ENCODE measurements at regions not wholly inside any gene's neighbourhood (a gene's known extent, or its start where the extent isn't known, plus 50 kb on each side); places are given as distances from the start of the nearest gene placed in this dataset.

DNA sequence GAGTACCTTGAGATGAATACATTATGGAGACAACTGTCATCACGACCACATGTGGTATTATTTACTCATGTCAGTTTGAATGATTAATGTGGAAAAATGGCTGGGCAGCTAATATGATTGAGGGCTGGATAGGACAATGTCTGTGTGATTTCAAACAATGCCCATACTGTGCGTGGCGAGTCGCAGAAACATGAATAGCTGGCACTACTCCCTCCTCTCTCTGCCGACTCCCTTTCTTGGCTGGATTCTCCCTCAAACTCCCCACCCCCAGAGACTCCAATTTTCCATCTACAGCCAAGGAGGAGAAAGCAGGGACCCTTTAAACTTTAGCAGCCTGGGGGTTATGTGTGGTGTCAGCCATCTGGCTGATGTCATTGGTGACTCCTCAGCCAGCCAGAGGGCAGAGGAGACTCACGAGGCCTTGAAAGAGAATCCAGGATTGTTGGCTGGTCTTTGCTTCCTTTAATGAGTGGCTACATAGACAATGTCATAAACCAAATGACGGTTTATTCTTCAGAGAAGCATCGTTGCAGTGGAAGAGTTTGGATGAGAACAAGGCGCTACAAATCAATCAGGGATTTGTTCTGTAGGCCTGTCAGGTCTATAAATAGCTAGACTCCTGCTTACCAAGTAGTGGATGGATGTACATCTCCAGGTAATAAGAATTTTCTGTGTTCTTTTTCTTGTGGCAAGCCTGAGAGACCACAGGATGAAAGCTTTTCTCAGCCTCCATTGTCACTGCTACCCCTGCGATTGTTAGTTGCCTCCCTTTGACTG, 165.6 kb downstream of the DLEU7 start:
- DNase-seq (ENCODE audit: low read depth, low spot score) = peak; percentile 60

DNA sequence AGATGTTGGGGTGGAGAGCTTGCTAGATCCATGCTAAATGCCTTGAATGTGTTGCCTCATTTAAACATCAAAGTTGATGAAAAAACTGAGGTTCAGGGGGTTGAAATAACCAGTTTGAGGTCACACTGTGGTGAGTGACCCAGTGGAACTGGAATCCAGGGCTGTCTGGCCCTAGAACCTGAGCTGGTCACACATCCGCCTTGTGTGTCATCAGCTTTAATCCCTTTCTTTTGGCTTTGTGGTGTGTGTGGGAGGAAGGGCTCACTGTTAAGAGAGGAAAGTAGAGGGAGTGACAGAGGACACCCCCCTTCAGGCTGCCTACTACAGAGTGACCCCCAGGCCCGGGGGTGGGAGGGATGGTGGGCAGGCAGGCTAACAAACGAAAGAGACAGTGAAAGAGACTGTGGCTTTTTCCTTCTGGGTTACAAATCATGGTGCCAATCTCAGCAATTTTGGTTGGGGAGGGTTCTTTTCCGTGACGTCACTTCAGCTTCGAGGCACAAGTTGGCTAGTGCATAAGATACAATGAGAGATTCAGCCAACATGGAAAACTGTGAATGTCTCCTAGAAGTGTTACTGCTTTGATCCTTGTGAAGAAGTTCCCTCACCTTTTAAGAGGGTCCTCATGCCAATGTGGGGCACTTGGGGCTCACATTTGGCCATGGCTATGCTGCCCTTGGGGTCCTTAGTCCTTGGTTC, 164.9 kb downstream of the DLEU7 start:
- peak; percentile 93 for DNase-seq (ENCODE audit: low read depth, low spot score)

DNA sequence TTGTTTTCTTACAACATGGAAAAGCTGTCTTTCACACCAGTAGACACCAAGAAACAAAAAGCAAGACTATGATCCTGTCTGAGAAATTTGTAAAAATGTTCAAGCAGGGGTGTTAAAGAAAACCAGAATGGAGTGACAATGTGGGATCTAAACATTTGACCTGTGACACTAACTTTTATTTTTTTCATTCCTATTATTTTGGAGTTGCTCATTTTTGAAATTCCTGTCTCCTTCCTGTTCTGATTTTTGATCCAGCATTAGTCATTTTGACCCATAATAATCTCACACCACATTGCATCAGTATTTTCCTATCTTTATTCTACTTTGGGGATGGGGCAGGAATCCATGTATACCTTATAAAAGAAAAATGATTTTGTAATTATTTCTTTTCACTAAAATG, 164.2 kb downstream of the DLEU7 start:
- peak; percentile 39 for DNase-seq (ENCODE audit: low read depth, low spot score)

DNA sequence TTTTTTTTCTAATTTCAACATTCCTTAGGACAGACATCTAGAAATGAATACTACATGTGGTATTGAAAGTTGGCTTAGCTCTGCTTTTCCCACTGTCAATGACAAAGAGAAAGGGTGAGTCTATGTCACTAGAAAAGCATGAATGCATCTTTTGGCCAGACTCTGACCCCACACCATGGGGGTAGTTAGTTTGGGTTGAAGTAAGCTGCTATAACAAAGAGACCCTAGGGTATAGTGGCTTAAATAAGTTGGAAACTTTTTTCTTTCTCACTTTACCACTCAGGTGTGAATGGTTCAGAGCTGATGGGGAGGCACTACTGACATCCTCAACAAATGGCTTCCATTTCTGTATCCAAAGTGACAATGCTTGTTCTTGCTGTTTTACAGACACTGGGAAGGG, 161.5 kb downstream of the DLEU7 start:
- DNase-seq (ENCODE audit: low read depth, low spot score) = no peak

DNA sequence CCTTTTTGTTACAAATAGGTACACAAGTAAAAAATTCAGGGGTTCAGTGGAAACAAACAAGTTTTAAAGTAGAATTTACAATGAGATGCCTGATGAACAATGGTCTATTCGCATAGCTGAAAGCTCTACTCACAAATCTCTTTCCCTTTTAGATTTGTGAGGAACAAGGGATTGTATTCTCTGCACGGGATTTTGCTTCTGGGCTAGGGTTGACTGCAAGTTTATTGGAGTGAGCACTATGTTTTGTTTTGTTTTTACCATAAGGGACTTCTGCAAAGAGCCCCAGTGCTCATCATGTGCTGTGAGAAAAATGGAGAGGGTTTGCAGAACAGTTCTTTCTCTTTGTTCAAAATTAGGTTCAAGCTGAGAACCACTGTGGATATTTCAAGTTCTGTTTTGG, 160.5 kb downstream of the DLEU7 start:
- DNase-seq (ENCODE audit: low read depth, low spot score) = no peak

DNA sequence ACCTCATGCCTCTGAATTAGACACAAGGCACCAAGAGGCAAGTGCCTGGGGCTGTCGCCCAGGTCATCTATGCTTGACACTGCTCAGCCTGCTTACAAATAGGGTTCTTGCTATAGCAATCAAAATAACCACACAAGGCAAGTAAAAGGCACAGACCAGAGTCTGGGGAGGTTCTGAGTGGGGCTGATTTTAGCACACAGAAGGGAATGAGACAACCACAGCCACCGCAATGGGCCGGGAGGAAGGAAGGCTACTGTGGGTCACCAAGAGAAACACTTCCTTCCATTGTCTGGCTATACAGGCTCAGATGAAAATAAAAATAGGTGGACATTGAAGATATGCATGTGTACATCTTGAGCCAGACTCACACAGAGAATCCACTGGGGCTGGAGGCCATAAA, 159.1 kb downstream of the DLEU7 start:
- DNase-seq (ENCODE audit: low read depth, low spot score) = no peak

DNA sequence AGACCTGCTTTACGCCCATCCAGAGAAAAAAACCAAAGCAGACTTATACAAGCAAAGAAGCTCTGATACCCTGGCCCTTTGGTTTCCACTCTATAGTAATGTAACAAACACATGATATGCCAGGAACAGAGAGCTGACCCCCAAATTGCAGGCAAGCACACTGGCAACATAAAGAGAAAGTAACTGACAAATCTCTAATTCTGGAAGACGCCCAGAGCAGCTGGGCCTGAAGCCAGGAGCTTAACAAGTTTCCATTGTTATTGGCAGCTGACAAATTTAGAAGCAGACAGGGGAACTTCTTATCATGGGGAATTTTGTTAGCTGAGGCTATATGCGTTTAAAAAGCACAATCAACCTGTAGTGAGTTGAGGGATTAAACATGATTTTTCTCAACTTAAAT, 158.0 kb downstream of the DLEU7 start:
- DNase-seq (ENCODE audit: low read depth, low spot score) = peak; percentile 82

DNA sequence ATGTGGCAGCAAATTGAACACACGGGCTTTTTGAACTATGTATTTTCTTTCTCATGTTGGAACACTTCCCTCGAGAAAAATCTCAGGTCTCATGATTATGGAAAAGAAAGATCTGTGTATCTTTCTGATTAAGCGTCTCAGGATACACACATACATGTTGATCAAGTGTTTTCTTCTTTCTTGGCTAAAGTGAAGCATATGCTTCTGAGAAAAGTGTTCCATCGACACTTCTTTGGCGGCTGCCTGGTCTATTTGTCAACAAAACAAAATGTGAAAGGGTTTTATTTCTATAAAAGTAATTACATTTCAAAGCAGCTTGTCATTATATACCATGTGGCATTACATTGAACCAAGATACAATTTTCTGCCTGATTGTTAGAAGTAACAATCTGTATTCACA, 157.5 kb downstream of the DLEU7 start:
- no peak for DNase-seq (ENCODE audit: low read depth, low spot score)

DNA sequence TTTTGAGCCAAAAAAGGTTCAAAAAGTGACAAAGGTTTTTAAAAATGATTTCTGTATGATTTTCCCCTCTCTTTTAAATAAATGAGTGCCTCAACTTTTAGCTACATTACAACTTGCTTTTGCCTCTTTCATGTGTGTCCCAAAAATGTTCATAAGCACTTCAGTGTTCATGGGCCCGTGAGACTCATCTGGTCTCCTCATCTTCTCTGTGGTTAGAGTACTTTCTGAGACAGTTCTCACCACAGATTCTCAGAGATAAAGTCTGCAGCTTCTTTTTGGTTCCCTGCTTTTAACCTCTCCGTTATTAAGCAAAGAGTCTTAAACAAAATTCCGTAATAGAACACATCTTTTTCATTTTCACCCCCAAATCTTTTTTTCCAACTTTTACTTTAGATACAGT, 156.9 kb downstream of the DLEU7 start:
- no peak for DNase-seq (ENCODE audit: low read depth, low spot score)

DNA sequence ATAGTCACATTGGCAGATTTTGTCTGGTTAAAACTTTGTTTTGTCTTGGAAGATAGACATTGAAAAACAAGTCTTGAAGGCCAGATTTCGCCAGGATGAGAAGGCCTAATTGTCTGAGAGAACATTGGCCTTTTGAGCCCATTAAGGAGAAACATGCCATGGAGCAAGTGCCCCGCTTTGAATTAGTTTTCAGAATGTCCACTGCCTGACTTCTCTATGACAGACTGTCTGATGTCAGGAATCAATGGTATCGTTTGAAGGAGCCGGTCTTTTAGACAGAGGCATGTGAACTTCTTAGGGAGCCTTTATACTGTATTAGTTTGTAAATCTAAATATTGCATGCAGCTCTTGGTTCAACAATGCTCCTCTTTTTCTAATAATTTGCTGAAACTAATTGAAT, 155.9 kb downstream of the DLEU7 start:
- DNase-seq (ENCODE audit: low read depth, low spot score) = no peak

DNA sequence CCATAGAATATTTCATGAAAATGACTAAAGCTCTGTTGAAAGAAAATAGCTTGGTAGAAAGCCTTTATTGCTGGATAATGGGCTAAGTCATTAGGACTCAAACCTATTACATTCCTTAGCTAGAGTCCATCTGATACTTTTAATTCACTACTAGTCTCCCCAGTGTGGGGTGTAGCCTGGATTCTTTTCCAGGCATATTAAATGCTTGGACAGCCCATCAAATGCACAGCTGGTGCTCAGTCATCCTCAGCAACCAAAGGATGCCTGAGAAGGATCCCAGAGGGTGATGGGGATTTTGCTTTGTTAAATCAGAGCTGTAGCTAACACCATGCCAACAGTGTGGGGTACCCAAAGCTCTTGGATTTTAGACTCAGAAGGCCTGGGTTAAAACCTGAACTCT, 153.5 kb downstream of the DLEU7 start:
- no peak for DNase-seq (ENCODE audit: low read depth, low spot score)

DNA sequence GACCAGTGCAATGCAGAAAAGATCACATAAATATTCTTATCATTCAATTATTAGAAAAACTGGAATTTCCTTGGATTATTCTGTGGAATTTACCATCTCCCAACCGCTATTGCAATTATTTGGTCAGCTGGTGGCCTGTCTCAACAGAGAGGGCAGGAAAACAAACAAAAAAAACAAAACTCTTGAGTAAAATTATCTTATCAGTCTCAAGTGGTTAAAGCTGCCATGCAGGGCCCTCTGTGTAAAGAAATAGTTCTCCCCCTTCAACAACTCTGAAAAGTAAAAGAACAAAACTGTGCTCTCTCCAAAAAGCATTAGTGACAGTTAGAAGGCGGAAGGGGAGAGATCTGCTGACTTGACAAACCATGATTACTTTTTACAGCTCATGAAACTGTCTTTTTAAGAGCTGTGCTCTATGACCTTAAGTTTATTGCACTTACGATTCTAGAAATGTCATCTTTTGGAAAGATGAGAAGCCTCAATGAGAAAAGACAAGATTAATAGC, 152.3 kb downstream of the DLEU7 start:
- peak; percentile 14 for DNase-seq (ENCODE audit: low read depth, low spot score)

DNA sequence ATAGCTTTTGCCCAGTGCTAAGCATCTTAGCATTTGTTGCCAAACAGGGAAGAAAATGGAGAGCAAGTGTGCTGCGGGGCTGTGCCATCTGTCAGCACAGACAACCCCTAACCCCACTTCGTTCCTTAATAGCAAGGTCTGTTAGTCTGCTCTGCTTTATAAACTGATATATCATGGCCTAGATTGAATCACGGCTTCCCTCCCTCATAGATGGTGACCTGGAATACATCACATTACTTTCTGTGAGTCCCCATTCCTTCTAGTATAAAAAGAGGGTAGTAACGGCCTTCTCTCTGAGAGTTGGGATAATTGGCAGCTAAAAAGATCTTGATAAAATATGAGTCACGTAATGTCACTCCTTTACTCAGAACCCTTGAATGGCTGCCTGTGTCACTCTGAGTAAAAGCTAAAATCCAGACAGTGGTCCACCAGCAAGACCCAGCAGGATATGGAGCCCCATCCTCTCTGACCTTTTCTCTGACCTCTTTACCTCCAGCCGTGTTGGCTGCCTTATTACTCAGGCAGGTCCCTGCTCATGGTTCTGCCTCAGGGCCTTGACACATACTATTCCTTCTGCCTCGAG, 151.7 kb downstream of the DLEU7 start:
- DNase-seq (ENCODE audit: low read depth, low spot score) = peak; percentile 24

DNA sequence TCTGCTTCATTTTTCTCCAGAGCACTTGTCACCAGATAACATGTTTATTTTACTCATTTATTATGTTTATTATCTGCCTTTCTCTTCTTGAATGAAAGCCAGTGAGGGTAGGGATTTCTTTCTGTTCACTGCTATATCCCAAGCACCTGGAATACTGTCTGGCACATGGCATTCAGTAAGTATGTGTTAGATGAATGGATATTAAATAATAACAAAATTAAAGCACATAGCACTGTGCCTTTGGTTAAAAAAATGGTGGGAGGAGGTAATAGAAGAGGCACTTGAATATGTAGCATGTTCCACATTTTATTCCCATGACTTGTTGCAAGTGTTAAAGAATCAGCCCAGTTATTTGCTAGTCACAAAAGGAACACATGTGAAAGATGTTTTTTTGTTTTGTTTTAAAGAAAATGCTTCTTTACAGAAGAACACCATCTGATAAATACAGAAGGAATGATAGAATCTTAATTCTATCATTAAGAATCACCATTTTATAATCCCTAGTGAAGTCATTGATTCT, 151.0 kb downstream of the DLEU7 start:
- DNase-seq (ENCODE audit: low read depth, low spot score) = no peak

DNA sequence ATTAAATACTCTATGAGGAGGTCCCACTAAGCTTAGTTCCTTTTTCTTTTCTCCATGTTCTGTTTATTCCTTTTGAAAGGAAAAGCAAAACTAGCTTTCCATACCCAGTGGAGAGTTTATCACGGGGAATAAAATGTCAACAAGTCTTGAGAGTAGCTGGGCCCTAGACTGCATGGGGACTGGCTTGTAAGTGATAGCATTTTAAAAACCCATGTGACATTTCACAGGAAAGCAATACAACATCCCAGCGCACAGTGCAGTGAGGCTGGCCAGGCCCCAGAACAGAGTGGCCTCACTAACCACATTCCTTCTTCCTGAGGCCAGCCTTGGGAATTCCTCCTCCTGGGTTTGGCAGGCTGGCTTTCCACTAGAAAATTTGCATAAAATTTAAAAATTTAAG, 149.8 kb downstream of the DLEU7 start:
- DNase-seq (ENCODE audit: low read depth, low spot score) = peak; percentile 92

DNA sequence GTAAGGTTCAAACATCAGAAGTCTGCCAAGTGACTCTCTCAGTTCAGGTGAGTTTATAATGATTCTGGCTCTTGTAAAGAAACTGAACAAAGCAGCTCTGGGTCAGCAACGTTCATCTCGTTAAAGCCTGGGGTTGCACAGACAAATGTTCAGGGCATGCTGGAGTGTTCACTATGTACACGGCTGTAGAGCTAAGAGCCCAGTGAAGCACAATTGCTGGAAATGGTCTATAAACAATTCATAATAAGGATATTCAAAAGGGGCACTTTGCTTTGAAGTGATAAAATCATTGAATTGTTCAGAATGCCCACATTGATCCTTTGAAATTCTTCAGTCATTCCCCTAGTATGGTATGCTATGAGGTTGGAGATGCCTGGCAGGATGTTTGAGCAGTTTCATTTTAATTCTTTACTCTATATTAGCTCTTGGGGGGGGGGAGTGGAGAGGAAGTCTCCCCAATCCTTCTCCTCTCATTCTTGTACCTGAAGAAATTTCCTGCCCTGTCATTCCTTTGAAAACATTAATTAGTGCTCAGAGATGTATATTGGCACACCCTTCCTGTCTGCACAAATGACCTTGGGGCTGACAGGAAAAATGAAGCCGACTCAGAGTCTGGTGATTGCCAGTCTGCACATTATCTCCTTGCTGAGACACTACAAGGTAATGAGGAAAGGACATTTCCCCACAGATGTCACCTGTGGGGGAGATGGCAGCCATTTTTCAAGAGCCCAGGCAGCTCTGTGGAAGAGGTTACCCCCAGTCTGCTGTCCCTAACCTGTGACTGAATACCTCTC, 145.5 kb downstream of the DLEU7 start:
- no peak for DNase-seq (ENCODE audit: low read depth, low spot score)

DNA sequence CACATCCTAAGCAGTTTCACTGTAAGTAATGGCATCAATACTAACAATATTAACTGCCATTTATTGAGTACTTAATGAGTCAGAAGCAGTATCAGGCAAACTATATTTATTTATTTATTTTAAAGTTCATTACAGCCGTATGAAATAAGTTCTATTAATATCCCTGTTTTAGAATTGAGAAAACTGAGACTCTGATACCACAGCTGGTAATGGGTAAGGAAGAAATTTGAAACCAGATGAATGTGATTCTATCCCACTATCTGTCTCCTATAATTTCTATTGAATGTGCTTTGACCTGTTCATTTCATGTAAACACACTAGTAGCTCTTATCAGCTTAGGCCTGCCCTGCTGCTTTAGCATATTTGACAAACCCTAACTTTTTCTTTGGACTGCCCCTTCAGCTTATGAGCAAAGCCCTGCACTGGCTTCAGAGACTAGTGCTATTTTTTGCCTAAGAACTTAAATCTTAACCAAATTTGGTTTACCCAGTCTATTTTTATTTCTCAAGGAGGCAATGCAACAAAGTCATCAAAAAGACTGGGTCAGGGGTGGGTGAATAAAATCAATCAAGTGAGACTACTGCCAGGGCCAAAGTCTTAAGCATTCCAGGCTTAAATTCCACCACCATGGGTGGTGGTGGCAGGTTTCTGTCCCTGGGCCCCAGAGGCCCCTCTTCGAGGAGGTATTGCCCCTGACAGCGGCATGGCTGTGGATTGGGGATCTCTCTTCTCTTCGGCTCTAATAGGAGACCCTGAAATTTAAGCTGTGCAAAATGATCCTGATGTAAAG, 143.4 kb downstream of the DLEU7 start:
- DNase-seq (ENCODE audit: low read depth, low spot score) = no peak

DNA sequence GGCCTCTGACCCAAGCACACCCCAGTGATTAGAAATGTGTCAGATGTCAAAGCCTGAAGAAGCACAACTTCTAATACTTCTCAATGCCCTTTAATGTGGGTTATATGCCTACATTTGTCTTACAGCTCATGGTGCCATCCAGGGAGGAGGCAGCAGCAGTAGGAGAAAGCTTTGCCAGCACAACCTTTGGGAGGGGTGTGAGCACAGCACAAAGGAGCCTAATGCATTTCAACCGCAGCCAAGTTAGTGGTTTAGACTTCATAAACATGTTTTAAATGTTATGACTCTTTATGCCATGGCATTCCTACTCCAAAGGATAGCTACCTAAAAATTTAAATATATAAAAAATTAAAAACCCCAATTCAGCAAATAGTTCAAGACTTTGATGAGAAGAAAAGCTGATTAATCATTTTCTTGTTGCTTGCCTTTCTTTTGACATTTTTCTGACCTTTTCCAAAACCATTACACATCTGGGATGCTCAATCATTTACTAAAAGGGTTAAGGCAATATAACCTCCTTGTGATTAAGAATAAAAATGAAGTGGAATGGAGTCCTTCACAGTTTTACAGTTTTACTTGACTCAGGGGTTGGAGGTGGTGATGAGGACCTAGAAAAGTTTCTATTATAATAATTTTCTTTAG, 142.7 kb downstream of the DLEU7 start:
- DNase-seq (ENCODE audit: low read depth, low spot score) = no peak

DNA sequence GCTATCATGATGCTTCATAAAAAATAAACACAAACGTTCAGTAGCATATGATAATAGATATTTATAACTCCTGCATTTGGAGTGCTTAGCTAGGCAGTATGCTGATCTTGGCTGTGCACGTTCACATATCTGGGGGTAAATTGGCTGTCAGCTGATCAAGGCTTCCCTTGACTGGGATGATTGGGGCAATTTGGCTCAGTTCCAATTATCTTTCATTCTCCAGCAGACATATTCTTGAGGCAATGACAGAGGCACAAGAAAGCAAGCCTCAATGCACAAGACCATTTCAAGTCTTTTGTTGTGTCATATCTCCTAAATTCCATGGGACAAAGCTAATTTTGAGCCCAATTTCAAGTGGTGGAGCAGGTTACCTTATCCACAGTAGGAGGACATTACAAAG, 142.0 kb downstream of the DLEU7 start:
- no peak for DNase-seq (ENCODE audit: low read depth, low spot score)

DNA sequence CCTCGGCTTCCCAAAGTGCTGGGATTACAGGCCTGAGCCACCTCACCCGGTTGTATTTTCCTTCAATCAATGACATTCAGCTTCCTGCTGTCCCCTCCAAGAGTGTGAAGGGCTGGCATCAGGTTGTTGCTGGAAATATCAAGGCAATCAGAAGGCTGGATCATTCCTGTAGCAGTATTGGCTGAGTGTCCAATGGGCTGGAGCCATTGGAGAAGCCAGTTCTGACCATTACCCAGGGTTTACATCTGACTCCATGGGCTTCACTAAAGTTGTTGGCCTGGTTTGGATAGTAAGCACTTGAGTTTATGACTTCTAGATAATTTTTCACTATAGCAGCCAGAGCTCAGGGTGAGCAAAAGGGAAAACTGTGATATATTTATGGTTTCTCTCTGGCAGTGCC, 137.0 kb downstream of the DLEU7 start:
- DNase-seq (ENCODE audit: low read depth, low spot score) = no peak

Data from astrocyte of the hippocampus (primary cell).